GM21619 (cell line): ENCODE measurements at regions not wholly inside any gene's neighbourhood (a gene's known extent, or its start where the extent isn't known, plus 50 kb on each side); places are given as distances from the start of the nearest gene placed in this dataset.
"Not testable (repeated sequence)": the region's sequence is repeated elsewhere in the genome, so short reads cannot be mapped to it uniquely, and the experiment has no call there.

Experiments
- ATAC-seq: cut with Tn5 transposase; IDR thresholded peaks from one replicate; pipeline ENCODE4 v1.9.1; 2021; ENCODE audit not compliant: unreplicated experiment

- ATAC-seq, result no peak
Observed at GRCh38 chr15:19944261-19944888, 597.2 kb downstream of the GOLGA6L6 start.

GRCh38 chr15:19943515-19943914, 598.1 kb downstream of the GOLGA6L6 start:
- ATAC-seq, result no peak

- not testable (repeated sequence) for ATAC-seq
Observed at GRCh38 chr15:19903281-19903680, 638.3 kb downstream of the GOLGA6L6 start.

- ATAC-seq, result not testable (repeated sequence)
Observed at GRCh38 chr15:19902388-19902787, 639.2 kb downstream of the GOLGA6L6 start.

GRCh38 chr15:19901414-19901813, 640.2 kb downstream of the GOLGA6L6 start:
- ATAC-seq, result not testable (repeated sequence)

- ATAC-seq, result no peak
Observed at GRCh38 chr15:19899021-19899824, 642.4 kb downstream of the GOLGA6L6 start.

- not testable (repeated sequence) for ATAC-seq
Observed at GRCh38 chr15:19888811-19889210, 652.8 kb downstream of the GOLGA6L6 start.

- not testable (repeated sequence) for ATAC-seq
Observed at GRCh38 chr15:19844061-19844460, 697.5 kb downstream of the GOLGA6L6 start.
